Glomerular endothelial cell (primary cell): ENCODE measurements at regions not wholly inside any gene's neighbourhood (a gene's known extent, or its start where the extent isn't known, plus 50 kb on each side); places are given as distances from the start of the nearest gene placed in this dataset.
"Not testable (repeated sequence)": the region's sequence is repeated elsewhere in the genome, so short reads cannot be mapped to it uniquely, and the experiment has no call there.

Experiments used
- DNase-seq: peaks from one replicate; pipeline ENCODE4 v3.0.0-alpha.2; 2011; ENCODE audit warnings: low read depth, low spot score; ENCODE audit errors: extremely low read depth

- DNase-seq, result no peak
These were observed 73.8 kb upstream of the MORC3 start for GRCh38 chr21:36246080-36246631.

- no peak for DNase-seq
These were observed 72.5 kb upstream of the MORC3 start for GRCh38 chr21:36247316-36248010.

GRCh38 chr21:36249576-36250422, 70.2 kb upstream of the MORC3 start:
- DNase-seq, result no peak

GRCh38 chr21:36250423-36251075, 69.4 kb upstream of the MORC3 start:
- no peak for DNase-seq

GRCh38 chr21:36254106-36254941, 65.7 kb upstream of the MORC3 start:
- DNase-seq, result no peak

- no peak for DNase-seq
These were observed 64.3 kb upstream of the MORC3 start for GRCh38 chr21:36255663-36256062.

GRCh38 chr21:36257657-36258056, 62.3 kb upstream of the MORC3 start:
- DNase-seq, result no peak

GRCh38 chr21:36260030-36260787, 59.8 kb upstream of the MORC3 start:
- DNase-seq, result peak; percentile 64

- DNase-seq, result no peak
These were observed 59.2 kb upstream of the MORC3 start for GRCh38 chr21:36260802-36261201.

GRCh38 chr21:36261459-36261858, 58.5 kb upstream of the MORC3 start:
- DNase-seq, result no peak

GRCh38 chr21:36263797-36264196, 56.2 kb upstream of the MORC3 start:
- DNase-seq, result no peak

- DNase-seq, result no peak
These were observed 54.6 kb upstream of the MORC3 start for GRCh38 chr21:36265431-36265830.

- not testable (repeated sequence) for DNase-seq
These were observed 52.2 kb upstream of the MORC3 start for GRCh38 chr21:36267828-36268227.

- not testable (repeated sequence) for DNase-seq
These were observed 51.7 kb upstream of the MORC3 start for GRCh38 chr21:36268264-36268663.
